ENCODE measurements at regions not wholly inside any gene's neighbourhood (a gene's known extent, or its start where the extent isn't known, plus 50 kb on each side); places are given as distances from the start of the nearest gene placed in this dataset.

DNA sequence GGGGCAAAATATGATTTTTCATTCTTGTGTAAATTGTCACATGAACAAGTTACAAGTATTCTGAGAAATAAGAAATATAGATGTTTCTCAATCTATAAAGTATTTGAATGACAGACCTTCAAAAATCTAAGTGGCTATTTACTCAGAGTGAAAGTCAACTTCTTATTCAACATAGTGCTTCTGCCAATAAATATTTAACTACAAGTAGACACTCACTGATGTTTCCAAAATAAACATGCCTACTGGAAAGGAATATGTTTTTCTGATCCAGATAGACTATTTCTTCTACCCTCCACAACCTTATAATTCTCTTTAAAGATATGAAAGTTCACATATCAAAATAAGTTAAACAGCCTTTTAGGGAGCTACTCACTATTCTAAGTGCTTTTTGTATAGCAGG lies 296.3 kb downstream of the DSC3 start:
- Histone ChIP-seq H2BK120ac (ENCODE audit: low read depth, low read length, poor library complexity, severe bottlenecking) (no peak overlapping the region), H3K4me2 (ENCODE audit: insufficient read depth, insufficient read length, low read length) (no peak overlapping the region), H4K20me1 (ENCODE audit: control insufficient read depth, insufficient read depth, insufficient read length) (no peaks in the 10 kb centered on the region), H2BK5ac (ENCODE audit: insufficient read length, low read length) (no peak overlapping the region), H3K9ac (ENCODE audit: extremely low read depth, insufficient read length, low read length) (no peak overlapping the region), H3K18ac (ENCODE audit: insufficient read length, low read depth, low read length) (no peak overlapping the region), H2BK12ac (ENCODE audit: insufficient read length, low read depth, low read length) (no peak overlapping the region), H4K91ac (ENCODE audit: insufficient read length, low read depth, low read length) (no peak overlapping the region), H3K79me1 (ENCODE audit: insufficient read depth, low read depth, low read length, poor library complexity, severe bottlenecking) (no peaks in the 10 kb centered on the region), H2BK15ac (ENCODE audit: low read depth, low read length) (no peak overlapping the region), H3K27me3 (ENCODE audit: insufficient read depth, low read length) (no peaks in the 10 kb centered on the region), H3T11ph (ENCODE audit: low read length) (no peak overlapping the region), H3K23me2 (ENCODE audit: insufficient read length, low read depth, low read length, poor library complexity, severe bottlenecking) (no peaks in the 10 kb centered on the region), H3K23ac (ENCODE audit: insufficient read length, low read depth, low read length) (no peak overlapping the region), H2AFZ (ENCODE audit: low read length) (no peak overlapping the region), H3K79me2 (ENCODE audit: insufficient read depth, low read length) (no peaks in the 10 kb centered on the region), H4K8ac (replicated peaks; ENCODE audit: insufficient read length, low read depth, low read length) (no peak overlapping the region), H3K9me3 (ENCODE audit: control insufficient read depth, low read depth, low read length) (no peaks in the 10 kb centered on the region), H3K14ac (ENCODE audit: insufficient read depth, low read length) (no peak overlapping the region), H2AK5ac (ENCODE audit: insufficient read length, low read length) (no peak overlapping the region), H3K27ac (ENCODE audit: insufficient read length, low read depth, low read length) (no peak overlapping the region), H3K4ac (ENCODE audit: low read depth, low read length) (no peak overlapping the region), H3K56ac (ENCODE audit: insufficient read length, low read depth, low read length) (no peak overlapping the region), H2BK20ac (ENCODE audit: low read depth, low read length, poor library complexity, severe bottlenecking) (no peak overlapping the region), H3K4me1 (ENCODE audit: insufficient read depth, low read length) (no peaks in the 10 kb centered on the region), H4K5ac (ENCODE audit: insufficient read length, low read depth, low read length) (no peak overlapping the region)
- H3K36me3 Mint-ChIP-seq (ENCODE audit: insufficient read depth in 1 of 3, low read depth in 3 of 3) = peaks cover 0 to 4% (median 0%) of the 10 kb centered on the region in 3 experiments; a peak in 2 of 7 replicates
- no peaks in the 10 kb centered on the region for H3K27me3 Mint-ChIP-seq (ENCODE audit: low read depth)
- H3K9me3 Mint-ChIP-seq = peaks cover 3 to 6% of the 10 kb centered on the region in 2 experiments; a peak in 3 of 5 replicates
- DNase-seq = no peak
- H3K4me3 Mint-ChIP-seq = no peak overlapping the region
- H3K4me1 Mint-ChIP-seq = peaks cover 7 to 8% of the 10 kb centered on the region in 2 experiments; a peak in 3 of 4 replicates
- no peak for TF ChIP-seq CTCF (conservative IDR thresholded peaks at IDR 0.05)
- H3K27ac Mint-ChIP-seq = no peak overlapping the region
